ENCODE measurements at regions not wholly inside any gene's neighbourhood (a gene's known extent, or its start where the extent isn't known, plus 50 kb on each side); places are given as distances from the start of the nearest gene placed in this dataset.

- H3K36me3 ChIP-seq (replicated peaks in 1 of 2; ENCODE audit: control insufficient read depth in 1 of 2, insufficient read depth in 2 of 2, low read length in 1 of 2), result no peaks in the 10 kb centered on the region
- H3K4me1 ChIP-seq (ENCODE audit: control insufficient read depth in 1 of 2, insufficient read depth in 2 of 2, low read depth in 1 of 2, low read length in 1 of 2), result no peaks in the 10 kb centered on the region; a peak in 1 of 4 replicates
- 93% methylated on average over 19 of the region's 23 CpGs for WGBS (ENCODE audit: low lambda C conversion rate)
- no peak overlapping the region for H2AFZ ChIP-seq (ENCODE audit: low read depth)
- H3K9ac ChIP-seq, result no peak overlapping the region
- DNase-seq, result no peak
- H3K27me3 ChIP-seq (ENCODE audit: insufficient read depth), result no peaks in the 10 kb centered on the region
- no peaks in the 10 kb centered on the region for H4K20me1 ChIP-seq (ENCODE audit: insufficient read depth)
- H3K4me2 ChIP-seq, result no peak overlapping the region
- no peaks in the 10 kb centered on the region for H3K9me2 ChIP-seq
- H3K9me3 ChIP-seq, result no peaks in the 10 kb centered on the region
- CTCF ChIA-PET, result interaction anchor here (0.6 kb wide), 1 partner anchor 505 kb away, joined by 3 read pairs; no protein-coding TSS in a partner anchor
- H3K27ac ChIP-seq (ENCODE audit: low read depth in 2 of 2, low read length in 1 of 2), result no peak overlapping the region
- POLR2A ChIA-PET, result no interaction called here
- peaks cover 4% of the 10 kb centered on the region for H3F3A ChIP-seq (replicated peaks; ENCODE audit: insufficient read depth)
- H3K79me2 ChIP-seq (ENCODE audit: insufficient read depth), result no peaks in the 10 kb centered on the region
- H3K4me3 ChIP-seq (ENCODE audit: low read depth in 2 of 2, low read length in 1 of 2), result no peak overlapping the region
- TF ChIP-seq GABPA (IDR thresholded peaks at IDR 0.05; ENCODE audit: low read depth), result no peak
- no peak for TF ChIP-seq YY1 (IDR thresholded peaks at IDR 0.05; ENCODE audit: low read depth)
- no peak for TF ChIP-seq NRF1 (IDR thresholded peaks at IDR 0.05; ENCODE audit: low read depth, low read length)
- TF ChIP-seq POLR2AphosphoS5 (IDR thresholded peaks at IDR 0.05; ENCODE audit: low read depth, low read length), result no peak
- TF ChIP-seq RAD21 (IDR thresholded peaks at IDR 0.05; ENCODE audit: low read length), result no peak
- TF ChIP-seq ZBTB33 (IDR thresholded peaks at IDR 0.05; ENCODE audit: borderline replicate concordance, low read depth), result no peak
- TF ChIP-seq NFIC (IDR thresholded peaks at IDR 0.05; ENCODE audit: borderline replicate concordance), result no peak
- TF ChIP-seq REST (IDR thresholded peaks at IDR 0.05; ENCODE audit: low read depth, low read length), result no peak
- TF ChIP-seq CTCF (IDR thresholded peaks at IDR 0.05), result no peak
Measured at GRCh38 chr10:3413937-3414666, 241.5 kb upstream of the PITRM1 start.

Data from SK-N-SH (cell line).